GM19467 (cell line): ENCODE measurements at regions not wholly inside any gene's neighbourhood (a gene's known extent, or its start where the extent isn't known, plus 50 kb on each side); places are given as distances from the start of the nearest gene placed in this dataset.
"Not testable (repeated sequence)": the region's sequence is repeated elsewhere in the genome, so short reads cannot be mapped to it uniquely, and the experiment has no call there.

Experiments used
- ATAC-seq: cut with Tn5 transposase; IDR thresholded peaks from one replicate; pipeline ENCODE4 v1.9.1; 2021; ENCODE audit warnings: mild to moderate bottlenecking, moderate library complexity; ENCODE audit not compliant: unreplicated experiment

- no peak for ATAC-seq
Measured at GRCh38 chr6:73929405-73929804, 233.4 kb downstream of the CD109 start.

GRCh38 chr6:73927421-73927820 lies 231.4 kb downstream of the CD109 start:
- ATAC-seq = no peak

- ATAC-seq = not testable (repeated sequence)
Measured at GRCh38 chr6:73925703-73926102, 229.7 kb downstream of the CD109 start.

- ATAC-seq = no peak
Measured at GRCh38 chr6:73923905-73924485, 228.0 kb downstream of the CD109 start.

GRCh38 chr6:73903155-73903554 lies 207.2 kb downstream of the CD109 start:
- ATAC-seq = no peak

- ATAC-seq = no peak
Measured at GRCh38 chr6:73901986-73902385, 206.0 kb downstream of the CD109 start.

GRCh38 chr6:73901311-73901710 lies 205.3 kb downstream of the CD109 start:
- ATAC-seq = no peak

- no peak for ATAC-seq
Measured at GRCh38 chr6:73898599-73898998, 202.6 kb downstream of the CD109 start.

- no peak for ATAC-seq
Measured at GRCh38 chr6:73893696-73894095, 197.7 kb downstream of the CD109 start.

GRCh38 chr6:73888050-73888449 lies 192.0 kb downstream of the CD109 start:
- ATAC-seq = no peak

GRCh38 chr6:73885393-73885792 lies 189.4 kb downstream of the CD109 start:
- no peak for ATAC-seq

- no peak for ATAC-seq
Measured at GRCh38 chr6:73884540-73884939, 188.5 kb downstream of the CD109 start.

- no peak for ATAC-seq
Measured at GRCh38 chr6:73879501-73880293, 183.7 kb downstream of the CD109 start.

GRCh38 chr6:73878403-73878802 lies 182.4 kb downstream of the CD109 start:
- ATAC-seq = no peak
